Cardiac muscle cell (in vitro differentiated cells and primary cell): ENCODE measurements at regions not wholly inside any gene's neighbourhood (a gene's known extent, or its start where the extent isn't known, plus 50 kb on each side); places are given as distances from the start of the nearest gene placed in this dataset.

Experiments
- DNase-seq, 2 donors: peaks; one replicate each; pipeline versions ENCODE4 v3.0.0 to v3.0.0-alpha.2; 2010 to 2017; ENCODE audit warnings: low read depth in 1 of 2, low spot score in 1 of 2
- H3K27ac ChIP-seq: fragments of 200-600 bp; sonication (generic); 2 replicates; pipeline ENCODE4 v1.5.1; 2016
- H3K27me3 ChIP-seq: fragments of 200-600 bp; sonication (generic); 2 replicates; pipeline ENCODE4 v1.6.0; 2016; ENCODE audit warnings: control low read depth
- H3K36me3 ChIP-seq: fragments of 200-600 bp; sonication (generic); 2 replicates; pipeline ENCODE4 v1.5.1; 2016; ENCODE audit warnings: control low read depth
- H3K4me1 ChIP-seq: fragments of 200-600 bp; sonication (generic); 2 replicates; pipeline ENCODE4 v1.8.1; 2017; ENCODE audit warnings: low read depth, mild to moderate bottlenecking, mixed run types
- H3K4me3 ChIP-seq: fragments of 200-600 bp; sonication (generic); 2 replicates; pipeline ENCODE4 v1.5.1; 2016; ENCODE audit warnings: mild to moderate bottlenecking
- H3K9me3 ChIP-seq: fragments of 200-600 bp; sonication (generic); 2 replicates; pipeline ENCODE4 v1.5.1; 2017; ENCODE audit warnings: low read depth, mild to moderate bottlenecking, control low read depth
- TF ChIP-seq, protein P1 (sequence below): IDR thresholded peaks from 2 replicates; pipeline ENCODE4 v1.5.1; 2012; ENCODE audit warnings: low read depth, mild to moderate bottlenecking, low read length

DNA sequence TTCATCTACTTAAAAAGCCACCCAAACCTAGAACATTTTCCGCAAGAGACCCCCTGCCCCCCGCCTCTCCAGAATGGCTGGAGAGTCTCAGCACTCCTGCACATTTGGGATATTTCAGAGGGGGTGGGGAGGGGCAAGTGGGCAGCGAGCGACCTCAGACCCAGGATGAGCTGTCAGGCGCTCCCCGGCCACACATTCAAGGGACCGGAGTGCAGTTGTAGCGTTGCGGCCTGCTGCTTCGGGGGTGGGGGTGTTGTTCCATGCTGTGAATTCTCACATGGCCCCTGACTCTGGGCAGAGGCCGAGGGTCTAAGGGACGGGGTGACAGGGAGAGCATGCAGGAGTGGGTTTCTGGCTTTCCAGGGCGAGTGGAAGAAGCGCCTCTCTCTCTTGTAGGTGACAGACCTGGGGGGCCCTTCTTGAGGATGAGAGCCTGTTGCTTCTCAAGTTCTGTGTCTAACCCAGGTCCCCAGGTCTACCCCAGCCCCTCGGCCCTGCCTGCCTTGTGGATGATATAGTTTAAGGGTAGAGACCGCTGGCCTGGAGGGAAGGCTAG, 231.2 kb downstream of the SEC14L1 start:
- H3K27me3 ChIP-seq, result no peaks in the 10 kb centered on the region
- H3K4me3 ChIP-seq, result no peak overlapping the region
- peaks cover 37% of the 10 kb centered on the region for H3K4me1 ChIP-seq
- DNase-seq, result no peak
- H3K27ac ChIP-seq, result peak overlapping the region; percentile 82
- H3K9me3 ChIP-seq, result no peaks in the 10 kb centered on the region
- H3K36me3 ChIP-seq, result no peaks in the 10 kb centered on the region
- TF ChIP-seq, protein P1, sequence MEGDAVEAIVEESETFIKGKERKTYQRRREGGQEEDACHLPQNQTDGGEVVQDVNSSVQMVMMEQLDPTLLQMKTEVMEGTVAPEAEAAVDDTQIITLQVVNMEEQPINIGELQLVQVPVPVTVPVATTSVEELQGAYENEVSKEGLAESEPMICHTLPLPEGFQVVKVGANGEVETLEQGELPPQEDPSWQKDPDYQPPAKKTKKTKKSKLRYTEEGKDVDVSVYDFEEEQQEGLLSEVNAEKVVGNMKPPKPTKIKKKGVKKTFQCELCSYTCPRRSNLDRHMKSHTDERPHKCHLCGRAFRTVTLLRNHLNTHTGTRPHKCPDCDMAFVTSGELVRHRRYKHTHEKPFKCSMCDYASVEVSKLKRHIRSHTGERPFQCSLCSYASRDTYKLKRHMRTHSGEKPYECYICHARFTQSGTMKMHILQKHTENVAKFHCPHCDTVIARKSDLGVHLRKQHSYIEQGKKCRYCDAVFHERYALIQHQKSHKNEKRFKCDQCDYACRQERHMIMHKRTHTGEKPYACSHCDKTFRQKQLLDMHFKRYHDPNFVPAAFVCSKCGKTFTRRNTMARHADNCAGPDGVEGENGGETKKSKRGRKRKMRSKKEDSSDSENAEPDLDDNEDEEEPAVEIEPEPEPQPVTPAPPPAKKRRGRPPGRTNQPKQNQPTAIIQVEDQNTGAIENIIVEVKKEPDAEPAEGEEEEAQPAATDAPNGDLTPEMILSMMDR, result no peak

DNA sequence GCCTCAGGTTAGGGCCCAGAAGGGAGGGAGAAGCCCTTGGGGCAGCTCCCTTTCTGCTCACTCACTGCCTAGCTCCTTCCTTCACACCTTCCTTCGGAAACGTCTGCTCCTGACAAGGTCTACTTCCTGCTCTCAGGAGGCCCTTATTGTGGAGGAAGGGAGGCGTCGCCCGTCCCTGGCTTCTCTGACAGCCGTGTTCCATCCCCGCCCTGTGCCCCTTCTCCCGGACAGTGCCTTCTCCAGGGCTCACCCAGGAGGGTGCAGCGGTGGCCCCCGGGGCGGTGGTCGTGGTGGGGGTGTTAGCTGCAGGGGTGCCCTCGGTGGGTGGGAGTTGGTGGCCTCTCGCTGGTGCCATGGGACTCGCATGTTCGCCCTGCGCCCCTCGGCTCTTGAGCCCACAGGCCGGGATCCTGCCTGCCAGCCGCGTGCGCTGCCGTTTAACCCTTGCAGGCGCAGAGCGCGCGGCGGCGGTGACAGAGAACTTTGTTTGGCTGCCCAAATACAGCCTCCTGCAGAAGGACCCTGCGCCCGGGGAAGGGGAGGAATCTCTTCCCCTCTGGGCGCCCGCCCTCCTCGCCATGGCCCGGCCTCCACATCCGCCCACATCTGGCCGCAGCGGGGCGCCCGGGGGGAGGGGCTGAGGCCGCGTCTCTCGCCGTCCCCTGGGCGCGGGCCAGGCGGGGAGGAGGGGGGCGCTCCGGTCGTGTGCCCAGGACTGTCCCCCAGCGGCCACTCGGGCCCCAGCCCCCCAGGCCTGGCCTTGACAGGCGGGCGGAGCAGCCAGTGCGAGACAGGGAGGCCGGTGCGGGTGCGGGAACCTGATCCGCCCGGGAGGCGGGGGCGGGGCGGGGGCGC, 231.9 kb downstream of the SEC14L1 start:
- no peaks in the 10 kb centered on the region for H3K27me3 ChIP-seq
- no peaks in the 10 kb centered on the region for H3K9me3 ChIP-seq
- H3K4me1 ChIP-seq, result peaks cover 36% of the 10 kb centered on the region
- TF ChIP-seq, protein P1, result no peak
- DNase-seq, result peak; percentile 91 to 96
- peak overlapping the region; percentile 77 for H3K4me3 ChIP-seq
- peak overlapping the region; percentile 82 for H3K27ac ChIP-seq
- no peaks in the 10 kb centered on the region for H3K36me3 ChIP-seq

DNA sequence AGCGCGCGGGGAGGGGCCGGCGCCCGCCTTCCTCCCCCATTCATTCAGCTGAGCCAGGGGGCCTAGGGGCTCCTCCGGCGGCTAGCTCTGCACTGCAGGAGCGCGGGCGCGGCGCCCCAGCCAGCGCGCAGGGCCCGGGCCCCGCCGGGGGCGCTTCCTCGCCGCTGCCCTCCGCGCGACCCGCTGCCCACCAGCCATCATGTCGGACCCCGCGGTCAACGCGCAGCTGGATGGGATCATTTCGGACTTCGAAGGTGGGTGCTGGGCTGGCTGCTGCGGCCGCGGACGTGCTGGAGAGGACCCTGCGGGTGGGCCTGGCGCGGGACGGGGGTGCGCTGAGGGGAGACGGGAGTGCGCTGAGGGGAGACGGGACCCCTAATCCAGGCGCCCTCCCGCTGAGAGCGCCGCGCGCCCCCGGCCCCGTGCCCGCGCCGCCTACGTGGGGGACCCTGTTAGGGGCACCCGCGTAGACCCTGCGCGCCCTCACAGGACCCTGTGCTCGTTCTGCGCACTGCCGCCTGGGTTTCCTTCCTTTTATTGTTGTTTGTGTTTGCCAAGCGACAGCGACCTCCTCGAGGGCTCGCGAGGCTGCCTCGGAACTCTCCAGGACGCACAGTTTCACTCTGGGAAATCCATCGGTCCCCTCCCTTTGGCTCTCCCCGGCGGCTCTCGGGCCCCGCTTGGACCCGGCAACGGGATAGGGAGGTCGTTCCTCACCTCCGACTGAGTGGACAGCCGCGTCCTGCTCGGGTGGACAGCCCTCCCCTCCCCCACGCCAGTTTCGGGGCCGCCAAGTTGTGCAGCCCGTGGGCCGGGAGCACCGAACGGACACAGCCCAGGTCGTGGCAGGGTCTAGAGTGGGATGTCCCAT, 232.8 kb downstream of the SEC14L1 start:
- TF ChIP-seq, protein P1, result no peak
- Histone ChIP-seq H3K4me3 (peak overlapping the region; percentile 77), H3K9me3 (no peaks in the 10 kb centered on the region), H3K4me1 (peaks cover 36% of the 10 kb centered on the region), H3K36me3 (no peaks in the 10 kb centered on the region), H3K27me3 (no peaks in the 10 kb centered on the region), H3K27ac (peak overlapping the region; percentile 82)
- peak in 1 of 2 donors; percentile 51 for DNase-seq

DNA sequence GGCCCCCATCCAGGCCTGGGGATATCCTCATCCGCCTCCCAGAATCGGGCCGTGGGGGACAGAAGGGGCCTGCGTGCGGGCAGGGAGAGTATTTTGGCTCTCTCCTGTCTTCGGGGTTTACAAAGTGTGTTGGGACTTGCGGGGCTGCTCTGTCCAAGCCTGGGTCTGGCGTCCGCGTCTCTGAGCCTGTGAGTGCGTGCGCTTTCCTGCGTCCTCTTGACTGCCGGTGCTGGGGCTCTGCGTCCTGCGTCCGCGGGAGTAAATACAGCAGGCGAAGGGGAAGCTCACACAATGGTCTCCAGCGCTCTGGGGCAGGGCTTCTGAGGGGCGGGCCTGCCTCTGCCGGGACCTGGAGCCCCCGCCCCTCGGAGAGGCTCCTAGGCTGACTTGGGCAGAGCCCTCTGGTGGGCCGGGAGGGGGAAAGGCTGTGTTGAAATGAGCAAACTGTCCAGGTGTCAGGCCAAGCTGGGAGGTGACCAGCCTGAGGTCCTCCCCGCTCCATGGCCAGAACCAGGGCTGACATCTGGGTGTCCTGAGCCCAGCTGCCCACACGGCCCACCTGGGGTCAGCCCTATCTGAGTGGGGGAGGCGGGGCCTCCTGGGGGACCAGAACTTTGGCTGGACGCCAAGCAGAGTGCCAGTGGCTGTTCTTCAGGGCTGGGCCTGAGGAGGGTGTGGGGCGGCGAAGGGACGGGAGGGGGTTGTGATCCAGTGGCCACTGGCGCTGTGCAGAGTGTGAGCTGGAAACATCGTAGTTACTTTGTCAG, 233.6 kb downstream of the SEC14L1 start:
- Histone ChIP-seq H3K27ac (peak overlapping the region; percentile 82), H3K4me1 (peaks cover 40% of the 10 kb centered on the region), H3K9me3 (no peaks in the 10 kb centered on the region), H3K27me3 (no peaks in the 10 kb centered on the region), H3K4me3 (peak overlapping the region; percentile 77), H3K36me3 (no peaks in the 10 kb centered on the region)
- TF ChIP-seq, protein P1, result peak; percentile 44
- DNase-seq, result peak; percentile 93 to 95
